ENCODE measurements at regions not wholly inside any gene's neighbourhood (a gene's known extent, or its start where the extent isn't known, plus 50 kb on each side); places are given as distances from the start of the nearest gene placed in this dataset.

- Histone ChIP-seq H3K9me3 (no peaks in the 10 kb centered on the region), H3K4me3 (no peak overlapping the region), H3K4me1 (no peaks in the 10 kb centered on the region), H3K9ac (ENCODE audit: low read depth in 2 of 2, low read length in 2 of 2) (no peak overlapping the region), H3K36me3 (no peaks in the 10 kb centered on the region), H3K27me3 (no peaks in the 10 kb centered on the region), H3K27ac (no peak overlapping the region)
- no peak for DNase-seq
- no peak for TF ChIP-seq CTCF (IDR thresholded peaks at IDR 0.05)
- intact Hi-C loops (cut with DNase I) = no loop called here
Measured at GRCh38 chr12:107511292-107511691, 174.3 kb upstream of the PWP1 start.

GRCh38 chr12:107512391-107512790 is 173.2 kb upstream of the PWP1 start:
- Histone ChIP-seq H3K27me3 (no peaks in the 10 kb centered on the region), H3K9me3 (no peaks in the 10 kb centered on the region)
- no peak for DNase-seq

GRCh38 chr12:107513184-107513583 is 172.4 kb upstream of the PWP1 start:
- no peaks in the 10 kb centered on the region for H3K27me3 ChIP-seq
- no peak for TF ChIP-seq CTCF (IDR thresholded peaks at IDR 0.05)
- no peaks in the 10 kb centered on the region for H3K4me1 ChIP-seq
- intact Hi-C loops (cut with DNase I) = no loop called here
- no peaks in the 10 kb centered on the region for H3K9me3 ChIP-seq
- no peaks in the 10 kb centered on the region for H3K36me3 ChIP-seq
- H3K9ac ChIP-seq (ENCODE audit: low read depth in 2 of 2, low read length in 2 of 2) = no peak overlapping the region
- no peak for DNase-seq
- H3K27ac ChIP-seq = no peak overlapping the region
- H3K4me3 ChIP-seq = no peak overlapping the region

More at GRCh38 chr12:107512391-107512790, 173.2 kb upstream of the PWP1 start:
- Histone ChIP-seq H3K9ac (ENCODE audit: low read depth in 2 of 2, low read length in 2 of 2) (no peak overlapping the region), H3K36me3 (no peaks in the 10 kb centered on the region), H3K4me1 (no peaks in the 10 kb centered on the region), H3K27ac (no peak overlapping the region), H3K4me3 (no peak overlapping the region)
- intact Hi-C loops (cut with DNase I) = no loop called here
- no peak for TF ChIP-seq CTCF (IDR thresholded peaks at IDR 0.05)

- no peaks in the 10 kb centered on the region for H3K36me3 ChIP-seq
- no peak overlapping the region for H3K27ac ChIP-seq
- TF ChIP-seq CTCF (IDR thresholded peaks at IDR 0.05) = no peak
- H3K9ac ChIP-seq (ENCODE audit: low read depth in 2 of 2, low read length in 2 of 2) = no peak overlapping the region
- no peaks in the 10 kb centered on the region for H3K4me1 ChIP-seq
- DNase-seq = no peak
- intact Hi-C loops (cut with DNase I) = no loop called here
- H3K9me3 ChIP-seq = no peaks in the 10 kb centered on the region
- no peak overlapping the region for H3K4me3 ChIP-seq
- no peaks in the 10 kb centered on the region for H3K27me3 ChIP-seq
Measured at GRCh38 chr12:107513636-107514400, 171.8 kb upstream of the PWP1 start.

- no peak overlapping the region for H3K4me3 ChIP-seq
- H3K9ac ChIP-seq (ENCODE audit: low read depth in 2 of 2, low read length in 2 of 2) = no peak overlapping the region
- no peaks in the 10 kb centered on the region for H3K9me3 ChIP-seq
- H3K27ac ChIP-seq = no peak overlapping the region
- H3K27me3 ChIP-seq = no peaks in the 10 kb centered on the region
- intact Hi-C loops (cut with DNase I) = no loop called here
- H3K36me3 ChIP-seq = no peaks in the 10 kb centered on the region
- no peak for DNase-seq
- H3K4me1 ChIP-seq = no peaks in the 10 kb centered on the region
- TF ChIP-seq CTCF (IDR thresholded peaks at IDR 0.05) = no peak
Measured at GRCh38 chr12:107514887-107515445, 170.6 kb upstream of the PWP1 start.
